NCI-H1105 treated with DMSO at 0.1 percent for 48 hours (cell line): ENCODE measurements at regions not wholly inside any gene's neighbourhood (a gene's known extent, or its start where the extent isn't known, plus 50 kb on each side); places are given as distances from the start of the nearest gene placed in this dataset.
"Not testable (repeated sequence)": the region's sequence is repeated elsewhere in the genome, so short reads cannot be mapped to it uniquely, and the experiment has no call there.

ENCODE experiments used
- DNase-seq: peaks from one replicate; lab custom pipeline; 2025; lab: John Stamatoyannopoulos, UW

DNA sequence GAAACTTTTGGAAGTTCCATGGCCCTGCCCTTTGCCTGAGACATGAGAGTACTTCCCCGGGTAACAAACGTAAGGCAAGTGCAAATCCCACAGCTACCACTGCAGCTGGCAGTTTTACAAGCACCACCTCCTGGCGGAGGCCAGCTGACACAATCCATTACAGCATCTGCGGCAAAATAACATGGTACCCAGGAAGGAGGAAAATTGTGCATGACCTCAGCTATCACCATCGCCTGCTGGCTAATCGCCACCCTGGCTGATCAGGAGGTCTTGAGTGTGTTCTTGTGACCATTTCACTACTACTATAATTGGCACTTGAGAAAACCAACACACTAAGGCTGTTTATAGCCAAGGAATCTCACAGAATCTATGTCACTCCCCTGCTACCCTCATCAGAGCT lies 71.7 kb upstream of the SERPINE2 start:
- DNase-seq = no peak

DNA sequence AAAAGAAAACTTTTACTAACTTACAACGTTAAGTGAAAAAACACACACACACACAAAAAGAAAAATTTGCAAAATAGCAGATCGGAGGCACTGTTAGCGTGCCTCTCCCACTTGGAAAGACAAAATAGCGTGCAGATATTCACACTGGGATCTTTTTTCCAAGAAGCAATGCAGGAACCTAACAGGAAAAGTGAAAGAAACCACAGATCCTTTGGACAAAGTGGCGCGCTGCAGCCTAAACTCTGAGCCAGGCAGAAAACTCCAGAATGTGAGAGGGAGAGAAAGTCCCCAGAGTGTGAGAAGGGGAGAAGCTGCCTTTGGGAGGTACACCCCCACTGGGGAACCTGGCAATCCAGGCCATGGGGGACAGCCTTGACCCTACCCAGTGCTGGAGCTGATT lies 70.7 kb upstream of the SERPINE2 start:
- DNase-seq = no peak

DNA sequence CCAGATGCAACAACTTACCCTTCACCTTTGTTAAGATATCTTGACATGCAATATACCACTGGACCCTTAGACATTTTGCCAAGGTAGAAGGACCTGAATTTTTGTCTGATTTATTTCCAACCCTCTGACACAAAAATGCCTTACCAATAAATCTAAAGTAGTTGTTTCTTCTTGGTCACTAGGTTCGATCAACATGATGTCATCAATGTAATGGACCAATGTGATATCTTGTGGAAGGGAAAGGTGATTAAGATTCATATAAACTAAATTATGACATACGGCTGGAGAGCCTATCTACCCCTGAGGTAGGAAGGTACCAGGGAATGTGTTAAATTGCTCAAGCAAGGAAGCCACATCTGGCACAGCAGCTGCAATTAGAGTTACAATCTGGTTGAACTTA lies 67.7 kb upstream of the SERPINE2 start:
- DNase-seq = no peak

DNA sequence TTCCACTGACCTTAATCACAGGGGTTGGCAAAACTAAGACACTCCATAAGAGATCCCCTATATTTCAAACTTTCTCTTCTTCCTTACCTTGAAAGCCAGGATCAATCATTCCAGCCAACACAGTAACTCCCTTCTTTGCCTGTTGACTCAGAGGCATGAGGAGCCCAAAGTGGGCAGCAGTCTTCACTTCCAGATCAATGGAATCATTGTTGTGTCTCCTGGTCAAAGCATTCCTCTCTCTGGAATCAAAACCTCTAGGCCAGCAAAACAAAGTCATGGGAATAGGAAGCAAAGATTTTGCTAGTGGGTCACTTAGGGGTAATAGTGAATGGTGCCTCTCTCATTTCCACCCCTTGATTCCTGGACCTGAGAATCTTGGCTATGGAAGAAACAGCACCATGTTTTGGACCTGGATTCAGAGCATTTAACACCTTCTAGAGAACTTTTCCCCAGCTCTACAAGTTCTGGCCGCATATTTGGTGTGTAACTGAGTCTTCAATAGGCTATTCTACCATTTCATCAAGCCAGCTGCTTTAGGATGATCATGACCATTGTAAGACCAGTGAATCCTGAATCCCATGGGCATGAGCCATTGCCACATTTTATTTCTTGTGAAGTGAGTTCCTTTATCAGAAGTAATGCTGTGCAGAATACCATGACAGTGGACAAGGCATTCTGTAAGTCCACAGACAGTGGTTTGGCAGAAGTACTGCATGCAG lies 65.7 kb upstream of the SERPINE2 start:
- DNase-seq = no peak

DNA sequence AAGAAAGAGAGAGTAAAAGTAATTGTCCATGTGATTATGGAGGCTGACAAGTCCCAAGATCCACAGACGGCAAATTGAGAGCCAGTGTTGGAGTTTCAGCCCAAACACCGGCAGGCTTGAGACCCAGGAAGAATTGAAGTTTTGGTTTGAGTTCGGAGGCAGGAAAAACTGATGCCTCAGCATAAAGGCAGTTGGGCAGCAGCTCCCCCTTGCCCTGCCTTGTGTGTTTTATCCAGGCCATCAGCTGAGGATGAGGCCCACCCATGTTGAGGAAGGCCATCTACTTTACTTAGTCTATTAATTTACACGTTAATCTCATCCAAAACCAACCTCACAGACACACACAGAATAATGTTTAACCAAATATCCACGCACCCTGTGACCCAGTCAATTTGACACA lies 64.6 kb upstream of the SERPINE2 start:
- DNase-seq = no peak

DNA sequence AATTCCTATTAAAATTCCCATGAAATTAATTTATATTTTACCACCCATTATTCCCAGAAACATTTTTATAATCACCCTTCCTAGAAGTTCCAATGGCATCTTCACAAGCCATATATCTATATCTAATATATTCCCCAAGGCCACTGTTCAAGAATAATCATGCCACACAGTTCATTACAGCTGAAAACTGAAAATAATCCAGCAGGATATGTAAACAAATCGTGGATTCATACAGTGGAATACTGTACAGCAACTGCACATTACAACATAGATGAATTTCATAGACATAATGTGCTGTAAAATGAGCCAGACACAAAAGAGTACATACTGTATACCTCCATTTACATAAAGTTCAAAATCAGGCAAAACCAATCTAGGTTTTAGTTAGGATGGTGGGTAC lies 63.9 kb upstream of the SERPINE2 start:
- no peak for DNase-seq

DNA sequence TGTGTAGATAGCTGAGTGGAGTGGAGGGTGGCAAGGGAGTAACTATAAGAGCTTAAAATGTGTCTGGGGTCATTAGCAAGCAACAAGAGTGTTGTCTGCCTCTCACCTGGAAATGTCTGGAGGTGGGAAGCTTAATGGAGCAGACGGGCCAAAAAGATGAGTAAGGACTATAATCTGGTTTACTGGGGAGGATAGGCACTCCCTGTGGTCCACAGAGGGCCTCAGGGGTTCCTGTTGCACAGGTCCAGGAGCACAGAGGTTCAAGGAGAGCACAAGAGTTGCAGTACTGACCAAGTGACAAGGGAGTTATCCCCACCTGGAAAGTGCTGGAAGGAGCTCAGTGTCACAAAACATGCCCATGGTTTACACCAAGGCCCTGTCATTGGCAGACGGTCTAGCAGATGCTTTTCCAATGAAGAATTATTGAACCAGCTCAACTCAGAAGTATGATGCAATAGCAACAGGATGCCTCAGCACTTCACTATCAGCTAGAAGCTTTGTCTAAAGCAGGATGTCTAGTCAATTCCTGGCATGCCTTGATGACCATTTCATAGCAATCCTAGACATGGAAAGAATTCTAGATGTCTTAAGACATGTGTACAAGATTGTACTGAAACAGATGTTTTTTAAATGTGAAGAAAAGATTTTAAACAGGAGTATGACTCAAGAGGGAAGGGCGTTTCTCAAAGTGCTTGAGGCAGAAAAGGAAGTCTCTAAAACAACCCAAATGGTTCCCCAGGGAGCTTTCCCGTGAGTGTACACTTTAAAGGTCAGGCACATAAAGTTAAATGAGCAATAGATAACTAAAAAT lies 62.9 kb upstream of the SERPINE2 start:
- DNase-seq = no peak

DNA sequence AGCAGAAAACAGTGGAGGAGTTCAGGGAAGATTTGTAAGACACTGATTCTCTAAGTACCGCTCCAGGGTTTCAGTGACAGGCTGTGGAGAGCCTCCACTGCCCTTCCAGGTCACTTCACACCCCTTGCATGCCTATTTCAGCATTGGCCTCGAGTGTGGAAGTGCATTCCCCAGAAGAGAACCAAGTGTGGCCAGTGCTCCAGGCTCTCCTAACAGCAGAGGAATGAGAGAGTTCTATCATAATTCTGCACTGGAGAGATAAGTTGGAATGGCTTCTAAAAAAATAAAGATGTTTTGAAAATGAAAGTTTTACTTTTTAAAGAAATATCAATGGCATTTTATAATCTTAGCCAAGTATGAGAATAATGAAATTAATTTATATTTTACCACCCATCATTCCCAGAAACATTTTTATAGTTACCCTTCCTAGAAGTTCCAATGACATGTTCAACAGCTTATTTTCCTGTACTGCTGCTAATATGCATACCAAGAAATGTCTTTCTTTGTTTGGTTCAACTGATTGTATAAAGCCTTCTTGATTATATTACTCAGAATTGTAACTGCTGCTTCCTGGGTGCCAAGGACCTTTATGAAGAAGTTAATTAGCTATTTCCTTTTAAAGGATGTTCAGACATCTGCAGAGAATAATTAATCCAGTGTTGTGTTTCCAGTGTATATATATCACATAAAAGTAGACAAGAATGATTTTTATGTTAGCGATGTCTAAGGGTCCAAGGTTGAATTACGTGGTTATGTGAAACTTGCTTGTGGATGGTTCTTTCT lies 61.0 kb upstream of the SERPINE2 start:
- no peak for DNase-seq

DNA sequence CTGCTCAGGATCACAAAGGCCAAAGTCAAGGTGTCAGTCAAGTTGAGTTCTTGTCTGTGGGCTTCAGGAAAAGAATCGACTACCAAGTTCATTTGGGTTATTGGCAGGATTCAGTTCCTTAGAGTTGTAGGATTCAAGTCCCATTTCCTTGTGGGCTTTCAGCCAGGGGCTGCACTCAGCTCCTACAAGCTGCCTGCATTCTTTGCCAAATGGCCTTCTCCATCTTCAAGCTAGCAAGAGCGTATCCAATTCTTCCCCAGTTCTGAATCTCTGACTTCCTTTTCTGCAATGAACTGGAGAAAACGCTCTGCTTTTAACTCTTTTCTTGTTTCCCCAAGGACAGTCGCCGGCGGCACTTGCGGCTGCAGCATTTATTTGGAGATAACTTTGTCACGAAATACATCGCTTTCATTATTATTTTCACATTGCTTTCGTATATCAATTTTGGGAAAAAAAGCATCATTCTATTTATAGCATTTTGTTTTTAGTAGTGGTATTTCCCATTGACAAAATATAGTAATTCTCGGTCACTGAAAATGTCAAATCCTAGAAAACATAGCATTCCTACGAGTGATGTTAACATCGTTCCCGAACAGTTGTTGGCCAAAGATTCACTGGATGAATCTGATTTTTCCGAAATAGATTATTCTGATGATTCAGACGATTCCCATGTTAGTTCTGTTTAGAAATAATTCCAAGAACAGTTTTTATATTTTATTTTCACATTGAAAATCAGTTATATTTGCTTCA lies 59.6 kb upstream of the SERPINE2 start:
- DNase-seq = no peak

DNA sequence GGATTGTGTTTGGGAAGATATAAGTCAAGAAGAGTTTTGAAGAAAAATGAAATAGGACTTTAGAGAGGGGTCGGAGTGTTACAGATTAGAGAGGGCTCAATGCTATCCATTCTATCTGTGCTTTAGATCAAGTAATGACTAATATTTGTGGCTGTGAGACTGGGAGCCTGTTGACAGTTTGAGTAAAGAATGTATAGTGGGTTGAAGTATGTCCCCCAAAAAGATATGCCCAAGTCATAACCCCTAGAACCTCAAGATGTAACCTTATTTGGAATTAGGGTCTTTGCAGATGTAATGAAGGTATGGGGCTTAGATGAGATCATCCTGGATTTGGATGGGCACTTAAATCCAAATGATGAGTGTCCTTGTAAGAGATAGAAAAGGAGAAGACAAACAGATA lies 55.3 kb upstream of the SERPINE2 start:
- DNase-seq = no peak

DNA sequence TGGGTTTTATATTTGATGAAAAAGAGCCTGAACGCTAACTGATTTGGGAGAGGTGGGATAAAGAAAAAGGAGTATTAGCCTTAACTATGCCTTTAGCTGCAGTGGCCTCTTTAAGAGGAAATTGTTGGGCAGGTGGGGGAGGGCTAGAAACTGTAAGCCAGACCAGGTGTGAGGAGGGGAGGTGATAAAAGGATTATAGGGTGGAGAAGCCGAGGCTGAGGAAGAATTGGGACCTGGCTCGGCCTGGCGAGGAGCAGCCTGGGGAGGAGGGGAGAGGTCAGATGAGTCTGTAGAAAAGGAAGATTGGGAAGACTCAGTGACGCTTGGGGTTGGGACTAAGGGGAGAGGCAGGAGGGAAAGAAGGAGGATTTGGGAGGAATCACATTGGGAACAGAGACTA lies 52.6 kb upstream of the SERPINE2 start:
- not testable (repeated sequence) for DNase-seq

DNA sequence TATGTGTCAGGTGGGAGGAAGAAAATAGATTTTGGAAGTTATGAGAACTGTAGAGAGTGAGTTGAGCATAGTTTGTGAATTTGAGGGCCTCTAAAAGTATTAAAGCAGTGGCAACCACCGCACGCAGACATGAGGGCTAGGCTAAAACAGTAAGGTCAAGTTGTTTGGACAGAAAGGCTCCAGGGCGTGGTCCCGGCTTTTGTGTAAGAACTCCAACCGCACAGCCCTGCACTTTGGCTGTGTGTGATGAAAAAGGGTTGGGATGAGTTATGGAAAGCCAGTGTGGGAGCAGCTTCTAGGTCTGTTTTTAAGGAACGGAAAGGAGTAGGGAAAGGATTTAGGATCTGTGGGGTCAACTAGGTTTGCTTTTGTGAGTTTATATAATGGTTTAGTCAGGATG lies 50.5 kb upstream of the SERPINE2 start:
- not testable (repeated sequence) for DNase-seq
